Astrocyte (in vitro differentiated cells and primary cell): ENCODE measurements at regions not wholly inside any gene's neighbourhood (a gene's known extent, or its start where the extent isn't known, plus 50 kb on each side); places are given as distances from the start of the nearest gene placed in this dataset.

Source experiments
- DNase-seq: peaks from one replicate; pipeline ENCODE4 v3.0.0-alpha.2; 2010; ENCODE audit warnings: low read depth
- FAIRE-seq: peaks from 2 replicates; lab custom pipeline; 2011; peaks lifted over from hg19 to GRCh38; lab: Jason Lieb, UNC
- H2AFZ ChIP-seq: 2 replicates; pipeline ENCODE4 v1.6.0; 2012; ENCODE audit warnings: low read depth, low read length, inconsistent platforms
- H3K27ac ChIP-seq: 2 replicates; pipeline ENCODE4 v1.5.1; 2011; ENCODE audit warnings: low read depth, low read length, inconsistent platforms
- H3K27me3 ChIP-seq: 2 replicates; pipeline ENCODE4 v1.6.0; 2011; ENCODE audit warnings: low read length, inconsistent platforms; ENCODE audit not compliant: insufficient read depth
- H3K36me3 ChIP-seq: 2 replicates; pipeline ENCODE4 v1.5.1; 2011; ENCODE audit warnings: low read length, inconsistent platforms; ENCODE audit not compliant: insufficient read depth
- H3K4me1 ChIP-seq: 2 replicates; pipeline ENCODE4 v1.5.1; 2011; ENCODE audit warnings: low read length, inconsistent platforms; ENCODE audit not compliant: insufficient read depth
- H3K4me2 ChIP-seq: 2 replicates; pipeline ENCODE4 v1.6.0; 2012; ENCODE audit warnings: low read length, inconsistent platforms
- H3K4me3 ChIP-seq: 2 replicates; pipeline ENCODE4 v1.5.1; 2011; ENCODE audit warnings: low read depth, mild to moderate bottlenecking, low read length, inconsistent platforms; ENCODE audit not compliant: insufficient read depth
- H3K79me2 ChIP-seq: 2 replicates; pipeline ENCODE4 v1.6.0; 2012; ENCODE audit warnings: mild to moderate bottlenecking, low read length, inconsistent platforms; ENCODE audit not compliant: insufficient read depth
- H3K9ac ChIP-seq: 2 replicates; pipeline ENCODE4 v1.6.0; 2012; ENCODE audit warnings: mild to moderate bottlenecking, low read length, inconsistent platforms
- H3K9me3 ChIP-seq: 2 replicates; pipeline ENCODE4 v1.5.1; 2012; ENCODE audit warnings: low read depth, mild to moderate bottlenecking, low read length, inconsistent platforms; ENCODE audit not compliant: insufficient read depth
- H4K20me1 ChIP-seq: 2 replicates; pipeline ENCODE4 v1.6.0; 2012; ENCODE audit warnings: low read length, inconsistent platforms; ENCODE audit not compliant: insufficient read depth
- H3K27ac Mint-ChIP-seq: one replicate; pipeline ENCODE4 v1.8.0; 2021; ENCODE audit warnings: mild to moderate bottlenecking, mixed read lengths; ENCODE audit not compliant: unreplicated experiment
- H3K27me3 Mint-ChIP-seq: one replicate; pipeline ENCODE4 v1.8.0; 2021; ENCODE audit warnings: low read depth, mixed read lengths; ENCODE audit not compliant: unreplicated experiment
- H3K36me3 Mint-ChIP-seq: one replicate; pipeline ENCODE4 v1.8.0; 2021; ENCODE audit warnings: low read depth, mixed read lengths; ENCODE audit not compliant: unreplicated experiment
- H3K4me1 Mint-ChIP-seq: one replicate; pipeline ENCODE4 v1.8.0; 2021; ENCODE audit warnings: low read depth, mixed read lengths; ENCODE audit not compliant: unreplicated experiment
- H3K4me3 Mint-ChIP-seq: one replicate; pipeline ENCODE4 v1.8.0; 2021; ENCODE audit warnings: mild to moderate bottlenecking, moderate library complexity, mixed read lengths; ENCODE audit not compliant: unreplicated experiment
- H3K9me3 Mint-ChIP-seq: one replicate; pipeline ENCODE4 v1.8.0; 2021; ENCODE audit warnings: mild to moderate bottlenecking, mixed read lengths; ENCODE audit not compliant: unreplicated experiment
- CTCF ChIP-seq: IDR thresholded peaks from 2 replicates; pipeline ENCODE4 v1.5.1; 2011; ENCODE audit warnings: low read depth, mild to moderate bottlenecking, inconsistent platforms, low read length, moderate library complexity; ENCODE audit not compliant: insufficient read depth
- EZH2 ChIP-seq: IDR thresholded peaks from 2 replicates; pipeline ENCODE4 v1.6.1; 2012; ENCODE audit warnings: mild to moderate bottlenecking, low read length, inconsistent platforms; ENCODE audit not compliant: insufficient read depth

- no peaks in the 10 kb centered on the region for H3K4me1 ChIP-seq
- no peaks in the 10 kb centered on the region for H3K4me1 Mint-ChIP-seq
- H3K4me3 ChIP-seq = no peak overlapping the region
- no peaks in the 10 kb centered on the region for H4K20me1 ChIP-seq
- FAIRE-seq (no peak), DNase-seq (no peak)
- no peak overlapping the region for H3K4me3 Mint-ChIP-seq
- no peaks in the 10 kb centered on the region for H3K36me3 ChIP-seq
- no peak overlapping the region for H3K27ac Mint-ChIP-seq
- H3K79me2 ChIP-seq = no peaks in the 10 kb centered on the region
- TF ChIP-seq CTCF = no peak
- no peak for TF ChIP-seq EZH2
- no peak overlapping the region for H3K27ac ChIP-seq
- H3K36me3 Mint-ChIP-seq = no peaks in the 10 kb centered on the region
- peaks cover 1% of the 10 kb centered on the region for H3K9me3 Mint-ChIP-seq
- H2AFZ ChIP-seq = no peak overlapping the region
- no peaks in the 10 kb centered on the region for H3K27me3 Mint-ChIP-seq
- no peaks in the 10 kb centered on the region for H3K27me3 ChIP-seq
- no peak overlapping the region for H3K4me2 ChIP-seq
- H3K9ac ChIP-seq = no peak overlapping the region
- no peaks in the 10 kb centered on the region for H3K9me3 ChIP-seq
Observed at GRCh38 chr13:72253754-72254153, 386.8 kb upstream of the DACH1 start.

GRCh38 chr13:72246396-72246795, 379.4 kb upstream of the DACH1 start:
- H3K4me3 Mint-ChIP-seq = no peak overlapping the region
- no peak overlapping the region for H3K27ac Mint-ChIP-seq
- Histone ChIP-seq H3K4me2 (no peak overlapping the region), H3K36me3 (no peaks in the 10 kb centered on the region), H4K20me1 (no peaks in the 10 kb centered on the region), H3K4me3 (no peak overlapping the region), H3K9ac (no peak overlapping the region), H3K4me1 (no peaks in the 10 kb centered on the region), H3K9me3 (no peaks in the 10 kb centered on the region), H3K27ac (no peak overlapping the region), H3K27me3 (no peaks in the 10 kb centered on the region), H3K79me2 (no peaks in the 10 kb centered on the region), H2AFZ (no peak overlapping the region)
- H3K9me3 Mint-ChIP-seq = no peaks in the 10 kb centered on the region
- FAIRE-seq (no peak), DNase-seq (peak; percentile 12)
- H3K36me3 Mint-ChIP-seq = no peaks in the 10 kb centered on the region
- H3K4me1 Mint-ChIP-seq = no peaks in the 10 kb centered on the region
- TF ChIP-seq CTCF (no peak), EZH2 (no peak)
- H3K27me3 Mint-ChIP-seq = no peaks in the 10 kb centered on the region

GRCh38 chr13:72244788-72245187, 377.8 kb upstream of the DACH1 start:
- Histone ChIP-seq H3K36me3 (no peaks in the 10 kb centered on the region), H3K4me2 (no peak overlapping the region), H3K4me1 (no peaks in the 10 kb centered on the region), H3K9ac (no peak overlapping the region), H3K4me3 (no peak overlapping the region), H3K27ac (no peak overlapping the region), H3K9me3 (no peaks in the 10 kb centered on the region), H3K27me3 (no peaks in the 10 kb centered on the region), H4K20me1 (no peaks in the 10 kb centered on the region), H2AFZ (no peak overlapping the region), H3K79me2 (no peaks in the 10 kb centered on the region)
- H3K27me3 Mint-ChIP-seq = no peaks in the 10 kb centered on the region
- no peak for DNase-seq
- no peak for FAIRE-seq
- no peak overlapping the region for H3K4me3 Mint-ChIP-seq
- H3K4me1 Mint-ChIP-seq = no peaks in the 10 kb centered on the region
- no peak overlapping the region for H3K27ac Mint-ChIP-seq
- no peaks in the 10 kb centered on the region for H3K36me3 Mint-ChIP-seq
- H3K9me3 Mint-ChIP-seq = no peaks in the 10 kb centered on the region
- TF ChIP-seq CTCF (no peak), EZH2 (no peak)
